GM19023 (cell line): ENCODE measurements at regions not wholly inside any gene's neighbourhood (a gene's known extent, or its start where the extent isn't known, plus 50 kb on each side); places are given as distances from the start of the nearest gene placed in this dataset.
"Not testable (repeated sequence)": the region's sequence is repeated elsewhere in the genome, so short reads cannot be mapped to it uniquely, and the experiment has no call there.

Experiments
- ATAC-seq: cut with Tn5 transposase; IDR thresholded peaks from one replicate; pipeline ENCODE4 v1.9.1; 2021; ENCODE audit warnings: mild to moderate bottlenecking, moderate library complexity; ENCODE audit not compliant: unreplicated experiment

- ATAC-seq, result no peak
Measured at GRCh38 chr11:10973416-10973815, 115.6 kb upstream of the ZBED5 start.

GRCh38 chr11:10970926-10971325, 113.1 kb upstream of the ZBED5 start:
- no peak for ATAC-seq

- no peak for ATAC-seq
Measured at GRCh38 chr11:10969387-10969786, 111.5 kb upstream of the ZBED5 start.

- ATAC-seq, result not testable (repeated sequence)
Measured at GRCh38 chr11:10956884-10957283, 99.0 kb upstream of the ZBED5 start.

- ATAC-seq, result no peak
Measured at GRCh38 chr11:10955616-10956015, 97.8 kb upstream of the ZBED5 start.

GRCh38 chr11:10954184-10954583, 96.3 kb upstream of the ZBED5 start:
- no peak for ATAC-seq

GRCh38 chr11:10952872-10953271, 95.0 kb upstream of the ZBED5 start:
- ATAC-seq, result no peak

GRCh38 chr11:10947935-10948334, 90.1 kb upstream of the ZBED5 start:
- not testable (repeated sequence) for ATAC-seq

GRCh38 chr11:10946072-10946471, 88.2 kb upstream of the ZBED5 start:
- no peak for ATAC-seq

GRCh38 chr11:10945196-10945595, 87.3 kb upstream of the ZBED5 start:
- no peak for ATAC-seq

GRCh38 chr11:10943968-10944367, 86.1 kb upstream of the ZBED5 start:
- ATAC-seq, result no peak

- no peak for ATAC-seq
Measured at GRCh38 chr11:10942620-10943019, 84.8 kb upstream of the ZBED5 start.

GRCh38 chr11:10941871-10942270, 84.0 kb upstream of the ZBED5 start:
- no peak for ATAC-seq

GRCh38 chr11:10941414-10941813, 83.6 kb upstream of the ZBED5 start:
- no peak for ATAC-seq

- ATAC-seq, result no peak
Measured at GRCh38 chr11:10938650-10939387, 81.0 kb upstream of the ZBED5 start.

GRCh38 chr11:10938231-10938630, 80.4 kb upstream of the ZBED5 start:
- no peak for ATAC-seq

GRCh38 chr11:10937385-10937771, 79.5 kb upstream of the ZBED5 start:
- ATAC-seq, result no peak

- ATAC-seq, result no peak
Measured at GRCh38 chr11:10936626-10937384, 79.0 kb upstream of the ZBED5 start.

GRCh38 chr11:10935015-10935559, 77.2 kb upstream of the ZBED5 start:
- no peak for ATAC-seq

GRCh38 chr11:10934293-10934860, 76.5 kb upstream of the ZBED5 start:
- ATAC-seq, result no peak

- peak; percentile 79 for ATAC-seq
Measured at GRCh38 chr11:10933455-10934292, 75.8 kb upstream of the ZBED5 start.
